Bronchial epithelial cell (primary cell): ENCODE measurements at regions not wholly inside any gene's neighbourhood (a gene's known extent, or its start where the extent isn't known, plus 50 kb on each side); places are given as distances from the start of the nearest gene placed in this dataset.

Source experiments
- DNase-seq: peaks from one replicate; pipeline ENCODE4 v3.0.0-alpha.2; 2010; ENCODE audit warnings: low read depth
- FAIRE-seq: peaks from 2 replicates; lab custom pipeline; 2011; peaks lifted over from hg19 to GRCh38; lab: Jason Lieb, UNC
- H3K27me3 ChIP-seq: 2 replicates; pipeline ENCODE4 v1.5.1; 2011; ENCODE audit warnings: low read length; ENCODE audit not compliant: control insufficient read depth, insufficient read depth
- H3K36me3 ChIP-seq: 2 replicates; pipeline ENCODE4 v1.5.1; 2011; ENCODE audit warnings: low read length; ENCODE audit not compliant: control insufficient read depth, insufficient read depth
- H3K4me3 ChIP-seq: 2 replicates; pipeline ENCODE4 v1.5.1; 2011; ENCODE audit warnings: mild to moderate bottlenecking, low read depth, low read length, control low read depth
- TF ChIP-seq, protein P1 (sequence below): IDR thresholded peaks from 2 replicates; pipeline ENCODE4 v1.5.1; 2011; ENCODE audit warnings: mild to moderate bottlenecking, moderate library complexity, low read length, control low read depth, inconsistent platforms; ENCODE audit not compliant: insufficient read depth, severe bottlenecking

- no peak for FAIRE-seq
- TF ChIP-seq, protein P1, sequence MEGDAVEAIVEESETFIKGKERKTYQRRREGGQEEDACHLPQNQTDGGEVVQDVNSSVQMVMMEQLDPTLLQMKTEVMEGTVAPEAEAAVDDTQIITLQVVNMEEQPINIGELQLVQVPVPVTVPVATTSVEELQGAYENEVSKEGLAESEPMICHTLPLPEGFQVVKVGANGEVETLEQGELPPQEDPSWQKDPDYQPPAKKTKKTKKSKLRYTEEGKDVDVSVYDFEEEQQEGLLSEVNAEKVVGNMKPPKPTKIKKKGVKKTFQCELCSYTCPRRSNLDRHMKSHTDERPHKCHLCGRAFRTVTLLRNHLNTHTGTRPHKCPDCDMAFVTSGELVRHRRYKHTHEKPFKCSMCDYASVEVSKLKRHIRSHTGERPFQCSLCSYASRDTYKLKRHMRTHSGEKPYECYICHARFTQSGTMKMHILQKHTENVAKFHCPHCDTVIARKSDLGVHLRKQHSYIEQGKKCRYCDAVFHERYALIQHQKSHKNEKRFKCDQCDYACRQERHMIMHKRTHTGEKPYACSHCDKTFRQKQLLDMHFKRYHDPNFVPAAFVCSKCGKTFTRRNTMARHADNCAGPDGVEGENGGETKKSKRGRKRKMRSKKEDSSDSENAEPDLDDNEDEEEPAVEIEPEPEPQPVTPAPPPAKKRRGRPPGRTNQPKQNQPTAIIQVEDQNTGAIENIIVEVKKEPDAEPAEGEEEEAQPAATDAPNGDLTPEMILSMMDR, result no peak
- Histone ChIP-seq H3K36me3 (no peaks in the 10 kb centered on the region), H3K4me3 (no peak overlapping the region), H3K27me3 (no peaks in the 10 kb centered on the region)
- no peak for DNase-seq
Observed at GRCh38 chr11:106234794-106235193, 157.3 kb downstream of the AASDHPPT start.

DNA sequence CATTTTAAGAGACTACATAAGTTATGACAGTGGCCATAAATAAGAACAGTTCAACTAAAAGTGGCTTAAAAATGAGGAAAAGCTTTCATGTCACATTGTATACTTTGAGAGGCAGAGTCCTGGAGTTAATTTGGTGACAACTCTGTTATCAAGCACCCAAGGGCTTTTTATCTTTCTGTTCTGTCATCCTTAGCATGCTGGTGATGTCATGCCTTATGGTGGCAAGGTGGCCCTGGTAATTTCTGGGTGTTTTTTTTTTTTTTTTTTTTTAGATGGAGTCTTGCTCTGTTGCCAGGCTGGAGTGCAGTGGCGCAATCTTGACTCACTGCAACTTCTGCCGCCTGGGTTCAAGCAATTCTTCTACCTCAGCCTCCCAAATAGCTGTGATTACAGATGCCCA is 158.8 kb downstream of the AASDHPPT start:
- DNase-seq (no peak), FAIRE-seq (no peak)
- Histone ChIP-seq H3K4me3 (no peak overlapping the region), H3K36me3 (no peaks in the 10 kb centered on the region), H3K27me3 (no peaks in the 10 kb centered on the region)
- TF ChIP-seq, protein P1, result no peak

GRCh38 chr11:106238704-106239360 is 161.4 kb downstream of the AASDHPPT start:
- H3K27me3 ChIP-seq, result no peaks in the 10 kb centered on the region
- no peaks in the 10 kb centered on the region for H3K36me3 ChIP-seq
- FAIRE-seq (no peak), DNase-seq (peak; percentile 49)
- TF ChIP-seq, protein P1, result no peak
- no peak overlapping the region for H3K4me3 ChIP-seq

DNA sequence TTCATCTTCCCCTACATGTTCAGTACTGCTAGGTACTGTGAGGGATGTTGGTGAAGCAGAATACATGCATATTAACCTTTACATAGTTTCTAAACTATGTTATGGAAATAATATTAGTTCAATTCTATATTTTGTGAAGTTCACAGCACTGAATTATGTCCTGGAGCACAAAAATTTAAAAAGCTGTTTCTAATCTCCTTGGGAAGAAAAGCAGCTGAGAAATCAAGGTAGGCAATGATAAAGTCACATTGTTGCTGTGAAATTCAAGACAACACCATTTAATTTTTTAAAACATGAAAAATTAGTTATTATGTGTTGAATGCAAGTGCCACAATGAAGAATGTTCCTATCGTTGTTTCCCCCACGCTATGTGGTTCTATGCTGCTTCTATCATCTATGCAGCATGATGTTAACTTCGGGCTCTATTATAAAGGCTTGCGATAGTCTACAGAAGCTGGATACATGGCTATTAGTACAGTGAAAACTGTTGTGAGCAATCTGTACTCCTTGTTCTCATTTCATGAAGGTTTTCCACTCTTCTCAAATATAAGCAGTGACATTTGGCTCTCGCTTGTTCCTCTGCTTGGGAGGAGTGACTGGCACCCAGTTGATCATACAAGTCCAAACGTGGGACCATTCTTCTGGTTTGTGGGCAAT is 164.3 kb downstream of the AASDHPPT start:
- DNase-seq, result no peak
- Histone ChIP-seq H3K4me3 (no peak overlapping the region), H3K36me3 (no peaks in the 10 kb centered on the region), H3K27me3 (no peaks in the 10 kb centered on the region)
- FAIRE-seq, result no peak
- TF ChIP-seq, protein P1, result no peak

DNA sequence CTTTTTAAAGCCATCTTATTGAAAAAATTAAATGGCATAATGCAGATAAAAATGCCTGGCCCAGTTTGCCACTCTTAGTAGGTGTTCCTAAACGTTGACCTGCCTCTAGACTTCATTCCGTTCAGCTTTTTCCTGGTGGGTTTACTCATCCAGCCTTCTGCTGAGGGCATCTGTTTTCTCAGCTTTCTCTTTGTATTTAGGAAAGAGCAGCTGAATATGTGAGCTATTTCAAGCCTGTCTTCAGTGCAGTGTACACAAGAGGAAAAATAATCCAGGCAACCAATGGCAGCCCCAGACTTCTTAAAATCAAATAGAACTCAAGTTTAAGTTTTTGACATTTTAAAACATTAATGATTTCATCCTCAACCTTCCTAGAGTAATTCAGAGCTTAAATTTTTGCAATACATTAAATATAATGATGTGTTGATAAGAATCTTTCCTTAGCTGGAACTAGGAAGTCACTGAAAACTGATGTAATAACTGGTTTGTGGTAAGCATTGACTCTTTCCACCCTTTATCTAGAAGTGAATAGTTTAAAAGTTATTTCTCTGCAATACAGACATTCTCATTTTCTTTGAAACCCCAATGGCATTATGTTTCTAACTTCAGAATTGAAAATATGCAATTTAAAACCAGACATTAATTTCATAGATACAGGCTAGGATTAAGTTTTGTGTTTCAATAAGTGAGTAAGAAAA is 165.4 kb downstream of the AASDHPPT start:
- no peak for FAIRE-seq
- H3K36me3 ChIP-seq, result no peaks in the 10 kb centered on the region
- TF ChIP-seq, protein P1, result no peak
- H3K27me3 ChIP-seq, result no peaks in the 10 kb centered on the region
- no peak overlapping the region for H3K4me3 ChIP-seq
- DNase-seq, result no peak
